Spleen (tissue), 7 donors: ENCODE measurements at regions not wholly inside any gene's neighbourhood (a gene's known extent, or its start where the extent isn't known, plus 50 kb on each side); places are given as distances from the start of the nearest gene placed in this dataset.

ENCODE experiments used
- POLR2AphosphoS5 ChIP-seq, 3 donors: sonication (generic); formaldehyde crosslinking; IDR thresholded peaks; one replicate each; pipeline ENCODE4 v1.5.1; 2017; ENCODE audit warnings: antibody characterized with exemption in 3 of 3
- TF ChIP-seq, protein P1 (sequence below), 11 experiments: fragments of 200-600 bp in 7 of 11; fragments of 450-650 bp in 4 of 11; sonication (generic) in 4 of 11; IDR thresholded peaks in 8 of 11; conservative IDR thresholded peaks in 3 of 11; 1 replicate in 7 of 11; 2 replicates in 4 of 11; pipeline versions ENCODE4 v1.4.0 to v1.8.0; 2016 to 2021; ENCODE audit warnings: antibody characterized with exemption in 11 of 11, inconsistent platforms in 4 of 11, mild to moderate bottlenecking in 1 of 11
- donor health status: DM: no; HTN: no; CAD: no; lungs with moderate emphysema.
- donor health status: DM: no; HTN: no; CAD: no.
- donor health status: DM: no; HTN: no; CAD: no.

DNA sequence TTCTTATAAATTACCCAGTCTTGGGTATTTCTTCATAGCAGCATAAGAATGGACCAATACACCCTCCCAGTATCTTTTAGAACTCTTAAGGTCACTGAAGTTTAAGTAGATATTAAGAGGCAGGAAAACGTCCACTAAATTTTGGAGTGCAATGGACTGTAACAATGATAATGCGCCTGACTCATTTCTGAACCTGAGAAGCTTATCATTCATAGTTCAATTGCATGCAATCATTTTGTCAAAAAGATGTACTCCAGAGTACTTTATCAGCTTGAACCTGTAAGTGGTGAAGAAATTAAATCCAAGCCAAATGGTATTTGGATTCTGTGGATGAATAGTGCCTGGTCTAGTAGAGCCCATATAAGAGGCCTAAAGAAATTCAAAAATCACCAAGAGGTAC lies 196.5 kb upstream of the CDH9 start:
- no peak for TF ChIP-seq POLR2AphosphoS5 (IDR thresholded peaks at IDR 0.05)
- TF ChIP-seq, protein P1, sequence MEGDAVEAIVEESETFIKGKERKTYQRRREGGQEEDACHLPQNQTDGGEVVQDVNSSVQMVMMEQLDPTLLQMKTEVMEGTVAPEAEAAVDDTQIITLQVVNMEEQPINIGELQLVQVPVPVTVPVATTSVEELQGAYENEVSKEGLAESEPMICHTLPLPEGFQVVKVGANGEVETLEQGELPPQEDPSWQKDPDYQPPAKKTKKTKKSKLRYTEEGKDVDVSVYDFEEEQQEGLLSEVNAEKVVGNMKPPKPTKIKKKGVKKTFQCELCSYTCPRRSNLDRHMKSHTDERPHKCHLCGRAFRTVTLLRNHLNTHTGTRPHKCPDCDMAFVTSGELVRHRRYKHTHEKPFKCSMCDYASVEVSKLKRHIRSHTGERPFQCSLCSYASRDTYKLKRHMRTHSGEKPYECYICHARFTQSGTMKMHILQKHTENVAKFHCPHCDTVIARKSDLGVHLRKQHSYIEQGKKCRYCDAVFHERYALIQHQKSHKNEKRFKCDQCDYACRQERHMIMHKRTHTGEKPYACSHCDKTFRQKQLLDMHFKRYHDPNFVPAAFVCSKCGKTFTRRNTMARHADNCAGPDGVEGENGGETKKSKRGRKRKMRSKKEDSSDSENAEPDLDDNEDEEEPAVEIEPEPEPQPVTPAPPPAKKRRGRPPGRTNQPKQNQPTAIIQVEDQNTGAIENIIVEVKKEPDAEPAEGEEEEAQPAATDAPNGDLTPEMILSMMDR (IDR thresholded peaks at IDR 0.05 in 8 of 11, conservative IDR thresholded peaks at IDR 0.05 in 3 of 11), result no peak
